ENCODE measurements at regions not wholly inside any gene's neighbourhood (a gene's known extent, or its start where the extent isn't known, plus 50 kb on each side); places are given as distances from the start of the nearest gene placed in this dataset.

GRCh38 chr11:82246926-82247325, 486.7 kb downstream of the FAM181B start:
- TF ChIP-seq CTCF (IDR thresholded peaks at IDR 0.05): no peak
- no peak for TF ChIP-seq POLR2A (IDR thresholded peaks at IDR 0.05)
